Anterior cingulate cortex (tissue), 58 donors: ENCODE measurements at regions not wholly inside any gene's neighbourhood (a gene's known extent, or its start where the extent isn't known, plus 50 kb on each side); places are given as distances from the start of the nearest gene placed in this dataset.

Source experiments
- DNase-seq, 58 donors: peaks; one replicate each; lab custom pipeline; 2025; lab: John Stamatoyannopoulos, UW

GRCh38 chr10:83233691-83234090 lies 905.6 kb upstream of the GHITM start:
- no peak for DNase-seq

- DNase-seq = no peak
These were observed 891.1 kb upstream of the GHITM start for GRCh38 chr10:83248106-83248631.

- DNase-seq = no peak
These were observed 888.9 kb upstream of the GHITM start for GRCh38 chr10:83250396-83250795.

GRCh38 chr10:83252169-83252568 lies 887.1 kb upstream of the GHITM start:
- DNase-seq = no peak

GRCh38 chr10:83252596-83252995 lies 886.7 kb upstream of the GHITM start:
- DNase-seq = no peak

- DNase-seq = no peak
These were observed 886.2 kb upstream of the GHITM start for GRCh38 chr10:83253011-83253671.

GRCh38 chr10:83254698-83255097 lies 884.6 kb upstream of the GHITM start:
- DNase-seq = no peak

- no peak for DNase-seq
These were observed 876.9 kb upstream of the GHITM start for GRCh38 chr10:83262434-83262833.

- DNase-seq = peak in 1 of 58 donors; percentile 3
These were observed 866.5 kb upstream of the GHITM start for GRCh38 chr10:83272666-83273434.

GRCh38 chr10:83274088-83274487 lies 865.2 kb upstream of the GHITM start:
- peak in 2 of 58 donors; percentile 4 to 22 for DNase-seq

GRCh38 chr10:83276971-83277370 lies 862.3 kb upstream of the GHITM start:
- DNase-seq = no peak

- no peak for DNase-seq
These were observed 856.2 kb upstream of the GHITM start for GRCh38 chr10:83283151-83283550.

GRCh38 chr10:83287374-83287773 lies 851.9 kb upstream of the GHITM start:
- peak in 2 of 58 donors; percentile 15 to 31 for DNase-seq

- DNase-seq = no peak
These were observed 849.9 kb upstream of the GHITM start for GRCh38 chr10:83289373-83289772.

GRCh38 chr10:83289948-83290347 lies 849.4 kb upstream of the GHITM start:
- DNase-seq = no peak

- no peak for DNase-seq
These were observed 837.6 kb upstream of the GHITM start for GRCh38 chr10:83301732-83302131.

GRCh38 chr10:83302623-83303022 lies 836.7 kb upstream of the GHITM start:
- DNase-seq = no peak

- no peak for DNase-seq
These were observed 828.6 kb upstream of the GHITM start for GRCh38 chr10:83310688-83311087.

- DNase-seq = no peak
These were observed 826.7 kb upstream of the GHITM start for GRCh38 chr10:83312570-83312969.

- no peak for DNase-seq
These were observed 806.6 kb upstream of the GHITM start for GRCh38 chr10:83332690-83333089.

GRCh38 chr10:83333566-83333965 lies 805.7 kb upstream of the GHITM start:
- DNase-seq = no peak

- no peak for DNase-seq
These were observed 795.6 kb upstream of the GHITM start for GRCh38 chr10:83343676-83344075.
